Loucy (cell line): ENCODE measurements at regions not wholly inside any gene's neighbourhood (a gene's known extent, or its start where the extent isn't known, plus 50 kb on each side); places are given as distances from the start of the nearest gene placed in this dataset.

ENCODE experiments used
- CTCF ChIP-seq: fragments of 200-600 bp; sonication (generic); conservative IDR thresholded peaks from 2 replicates; pipeline ENCODE4 v1.5.1; 2014; ENCODE audit warnings: mild to moderate bottlenecking, antibody characterized with exemption, low read length
- EZH2phosphoT487 ChIP-seq: fragments of 200-600 bp; IDR thresholded peaks from 2 replicates; pipeline ENCODE4 v1.6.1; 2018; ENCODE audit warnings: antibody characterized with exemption, mild to moderate bottlenecking, moderate library complexity, borderline replicate concordance

DNA sequence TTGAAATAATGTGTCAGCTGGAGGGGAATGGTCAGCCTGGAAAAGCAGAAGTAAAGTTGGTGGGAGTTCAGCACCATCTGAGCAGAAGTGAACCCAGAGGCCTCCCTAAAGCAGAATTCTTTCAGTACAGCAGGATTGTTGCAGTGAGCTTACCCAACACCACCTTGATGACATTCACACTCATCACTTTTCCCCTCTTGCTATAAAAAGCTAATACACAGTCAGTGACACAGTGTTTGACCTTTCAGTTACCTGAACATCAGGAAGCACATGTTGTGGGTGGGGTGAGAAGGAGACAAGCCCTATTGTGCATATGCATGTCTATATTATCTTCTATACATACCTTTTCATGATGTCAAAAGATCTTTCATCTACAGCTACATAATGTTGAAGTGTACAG is 624.7 kb upstream of the ZFP42 start:
- no peak for TF ChIP-seq CTCF
- no peak for TF ChIP-seq EZH2phosphoT487
